Left colon (tissue), 2 donors: ENCODE measurements at regions not wholly inside any gene's neighbourhood (a gene's known extent, or its start where the extent isn't known, plus 50 kb on each side); places are given as distances from the start of the nearest gene placed in this dataset.

Source experiments
- ATAC-seq: fragments of 200-7000 bp; cut with Tn5 transposase; one replicate; pipeline ENCODE4 v1.9.1; 2020; ENCODE audit warnings: mild to moderate bottlenecking, moderate library complexity
- DNase-seq, 2 donors: peaks; one replicate each; pipeline ENCODE4 v3.0.0-alpha.2; 2020
- intact Hi-C, 2 donors: fragments of 100-400 bp; cut with DNase I in 1 of 2; cut with micrococcal nuclease in 1 of 2; formaldehyde crosslinking; loops; one replicate each; pipeline versions ENCODE4 v1.11.2 to v1.14.0; 2022; cut with DNase I, micrococcal nuclease
- donor health status: DM: no; HTN: no; CAD: no.
- donor health status: DM: yes; HTN: yes; CAD: no.

DNA sequence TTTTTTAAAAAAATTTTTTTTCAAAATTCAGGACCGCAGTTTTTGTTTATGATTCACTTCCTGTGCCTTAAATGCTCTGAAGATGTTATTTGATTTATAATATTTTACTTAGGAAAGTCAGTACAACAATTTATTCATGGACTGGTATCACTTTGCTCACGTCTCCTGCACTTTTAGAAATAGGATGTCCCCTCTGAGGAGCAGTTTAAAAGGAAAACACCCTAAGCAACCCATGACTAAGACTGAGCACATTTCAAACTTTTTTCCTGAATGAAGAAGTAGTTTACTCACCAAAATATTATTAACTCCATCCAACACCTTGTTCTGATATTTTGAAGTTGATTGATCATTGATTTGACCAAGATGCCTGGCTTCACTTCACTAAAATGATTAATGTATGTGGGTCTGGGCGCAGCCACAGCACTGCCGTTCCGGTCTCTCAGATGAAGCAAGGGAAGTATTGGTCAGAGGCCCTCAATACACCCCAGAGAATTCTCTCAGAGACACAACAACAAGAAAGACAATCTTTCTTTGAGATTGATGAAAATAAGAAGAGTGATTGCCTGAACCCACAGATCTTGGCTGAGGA is 223.9 kb downstream of the TGFB2 start:
- intact Hi-C loops, result no loop called here
- DNase-seq (no peak), ATAC-seq (no peak)

DNA sequence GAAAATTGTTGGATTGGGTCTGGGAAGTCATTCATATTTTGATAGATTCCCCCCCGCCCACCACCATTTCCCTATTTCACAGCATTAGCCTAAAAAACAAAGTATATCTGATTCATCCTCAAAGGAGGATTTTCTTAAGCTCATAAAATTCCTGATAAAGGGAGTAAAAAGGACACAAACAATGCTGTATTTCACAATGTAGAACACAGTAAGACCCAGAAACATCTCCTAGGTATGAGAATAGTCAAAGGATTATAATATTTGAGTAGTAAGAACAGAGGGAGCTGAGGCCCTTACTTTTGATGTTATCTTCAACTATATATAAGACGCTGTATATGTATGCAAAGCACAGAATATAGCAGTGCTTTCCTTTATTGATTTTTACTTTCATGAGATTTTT is 225.3 kb downstream of the TGFB2 start:
- DNase-seq (no peak), ATAC-seq (no peak)
- intact Hi-C loops, result no loop called here

DNA sequence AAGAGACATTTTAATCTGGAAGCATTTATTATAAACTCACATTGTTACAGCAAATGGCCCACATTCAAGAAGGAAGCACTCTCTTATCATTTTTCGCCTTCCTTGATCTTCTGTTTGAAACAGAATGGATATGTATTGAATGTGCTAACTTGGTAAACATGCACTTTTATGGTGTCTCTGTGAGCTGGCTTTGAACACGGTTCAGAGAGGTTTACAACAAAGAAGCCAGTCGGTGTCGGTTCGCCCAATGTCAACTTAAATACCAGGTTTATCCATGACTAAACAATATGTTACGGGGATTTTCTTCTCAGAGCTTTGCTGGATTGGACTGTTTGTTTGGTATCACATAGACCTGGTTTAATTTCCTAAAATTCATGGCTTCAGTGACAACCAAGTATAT is 226.4 kb downstream of the TGFB2 start:
- intact Hi-C loops, result no loop called here
- DNase-seq, result no peak
- no peak for ATAC-seq

DNA sequence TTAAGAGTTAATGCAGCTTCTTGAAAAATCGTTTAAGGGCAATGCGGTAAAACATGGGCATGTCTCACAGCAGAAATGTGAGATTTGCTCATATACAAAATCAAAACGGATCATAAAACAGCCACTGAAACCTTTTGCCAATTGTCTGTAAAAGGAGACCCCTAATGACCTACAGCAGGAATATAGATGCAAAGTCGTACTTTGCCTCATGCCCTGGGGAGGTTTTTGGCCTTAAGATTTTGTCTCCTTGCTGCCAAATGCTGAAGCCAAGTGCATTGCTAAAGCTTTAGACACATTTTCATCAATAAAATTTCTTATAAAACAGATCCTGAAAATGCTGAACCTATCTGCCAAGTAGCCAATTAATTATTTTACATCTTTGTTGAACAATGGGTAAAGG is 226.9 kb downstream of the TGFB2 start:
- intact Hi-C loops, result no loop called here
- no peak for ATAC-seq

DNA sequence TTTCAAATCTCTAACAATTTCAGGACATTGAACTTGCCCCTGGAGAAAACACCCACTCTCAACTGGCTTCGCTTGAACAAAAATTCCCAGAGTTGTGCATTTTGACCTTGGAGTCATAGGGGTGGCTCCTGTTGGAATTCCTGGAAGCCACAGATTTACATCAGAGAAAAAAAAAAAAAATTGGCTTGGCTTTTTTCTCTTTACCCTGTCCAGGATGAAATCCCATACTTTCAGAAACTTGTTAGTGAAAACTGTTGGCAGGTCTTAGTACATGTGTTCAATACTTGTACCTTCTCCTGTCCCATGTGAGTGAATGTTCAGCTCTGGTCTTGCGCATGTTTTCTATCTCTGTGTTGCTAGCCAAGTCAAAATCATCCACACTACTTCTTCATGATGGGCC is 228.8 kb downstream of the TGFB2 start:
- intact Hi-C loops, result no loop called here
- DNase-seq (no peak), ATAC-seq (no peak)

More for the DNA sequence above, 226.9 kb downstream of the TGFB2 start:
- no peak for DNase-seq

DNA sequence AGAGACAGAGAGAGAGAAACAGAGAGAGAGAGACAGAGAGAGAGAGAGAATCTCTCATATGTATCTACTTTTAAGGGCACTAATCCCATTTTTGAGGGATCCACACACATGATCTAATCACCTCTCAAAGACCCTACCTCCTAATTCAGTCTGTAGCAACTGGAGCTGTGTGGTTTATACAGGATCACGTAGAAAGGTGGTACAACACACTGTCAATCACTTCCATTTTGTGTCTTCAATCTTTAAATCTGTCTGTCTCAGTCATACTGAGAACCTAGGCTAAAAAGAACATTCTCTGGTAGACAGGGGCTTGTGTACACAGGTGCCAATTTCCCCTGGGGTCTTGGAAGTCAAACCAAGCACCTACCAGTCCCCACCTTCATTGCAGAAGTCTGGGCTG is 229.9 kb downstream of the TGFB2 start:
- intact Hi-C loops, result no loop called here
- no peak for DNase-seq

DNA sequence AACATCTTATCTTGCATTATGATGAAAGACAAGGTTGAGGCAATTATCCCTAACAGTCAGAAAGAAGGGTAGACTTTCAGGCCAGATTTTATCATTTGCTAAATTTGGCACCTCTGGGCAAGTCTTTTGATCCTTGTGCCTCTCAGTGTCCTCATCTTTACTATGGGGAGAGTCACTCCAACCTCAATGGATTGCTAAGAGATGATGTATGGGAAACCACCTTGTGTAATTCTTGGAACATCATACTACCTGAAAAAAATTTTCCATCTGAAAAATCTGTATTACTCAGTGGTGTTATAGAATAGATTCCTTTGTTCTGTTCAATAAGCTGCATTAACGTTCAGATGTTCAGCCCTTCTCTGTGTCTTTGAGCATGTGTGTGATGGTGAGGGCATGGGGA is 230.7 kb downstream of the TGFB2 start:
- intact Hi-C loops, result no loop called here
- no peak for DNase-seq
- no peak for ATAC-seq

More for the DNA sequence above, 229.9 kb downstream of the TGFB2 start:
- ATAC-seq, result no peak

DNA sequence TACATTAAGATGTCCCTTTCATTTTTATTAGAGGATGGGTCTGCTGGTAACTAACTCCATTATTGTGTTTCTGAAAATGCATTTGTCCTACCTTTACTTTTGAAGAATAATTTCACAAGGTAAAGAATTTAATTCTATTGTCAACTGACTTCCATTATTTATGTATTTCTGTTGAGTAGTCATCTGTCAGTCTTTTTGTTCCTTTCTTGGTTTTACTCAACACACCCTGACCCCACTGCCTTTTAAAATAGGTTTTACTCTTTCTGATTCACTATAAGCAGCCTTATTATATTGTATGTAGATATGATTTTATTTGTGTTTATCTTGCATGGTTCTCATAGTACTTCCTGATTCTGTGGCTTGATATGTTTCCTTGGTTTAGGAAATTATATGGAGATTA is 237.5 kb downstream of the TGFB2 start:
- ATAC-seq (no peak), DNase-seq (no peak)
- intact Hi-C loops, result no loop called here

DNA sequence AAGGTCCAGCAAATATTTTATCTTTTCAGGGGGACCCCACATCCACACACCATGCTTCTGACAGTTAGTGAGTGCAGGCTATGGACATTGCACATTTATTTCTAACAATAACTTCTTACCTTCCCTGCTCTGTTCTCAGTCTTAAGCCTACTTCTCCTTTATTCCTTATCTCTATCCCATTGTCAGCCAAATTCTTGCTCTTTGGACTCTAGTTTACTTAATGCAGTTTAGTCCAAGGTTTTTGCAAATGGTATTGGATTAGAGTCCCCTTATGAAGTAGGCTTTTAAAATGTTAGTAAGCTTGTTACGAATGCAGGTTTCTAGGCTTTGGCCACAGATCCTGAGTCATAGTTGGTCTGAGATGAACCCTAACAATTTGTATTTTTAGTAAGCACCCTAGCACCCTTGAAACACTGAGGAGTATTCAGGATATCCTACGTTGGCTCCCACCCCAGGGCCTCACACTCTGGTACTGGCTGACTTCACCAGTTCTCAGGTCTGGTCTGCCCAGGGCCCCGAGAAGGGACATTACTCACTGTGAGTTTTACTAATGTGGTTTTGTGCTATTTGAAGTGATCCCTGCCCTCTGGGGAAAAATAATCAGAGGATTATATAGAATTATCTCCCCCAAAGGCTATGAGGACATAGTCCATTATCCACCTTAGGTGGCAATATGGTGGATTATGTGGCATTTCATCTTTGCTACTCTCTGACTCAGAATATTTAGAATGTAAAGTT is 239.5 kb downstream of the TGFB2 start:
- intact Hi-C loops, result no loop called here
- DNase-seq (no peak), ATAC-seq (no peak)

DNA sequence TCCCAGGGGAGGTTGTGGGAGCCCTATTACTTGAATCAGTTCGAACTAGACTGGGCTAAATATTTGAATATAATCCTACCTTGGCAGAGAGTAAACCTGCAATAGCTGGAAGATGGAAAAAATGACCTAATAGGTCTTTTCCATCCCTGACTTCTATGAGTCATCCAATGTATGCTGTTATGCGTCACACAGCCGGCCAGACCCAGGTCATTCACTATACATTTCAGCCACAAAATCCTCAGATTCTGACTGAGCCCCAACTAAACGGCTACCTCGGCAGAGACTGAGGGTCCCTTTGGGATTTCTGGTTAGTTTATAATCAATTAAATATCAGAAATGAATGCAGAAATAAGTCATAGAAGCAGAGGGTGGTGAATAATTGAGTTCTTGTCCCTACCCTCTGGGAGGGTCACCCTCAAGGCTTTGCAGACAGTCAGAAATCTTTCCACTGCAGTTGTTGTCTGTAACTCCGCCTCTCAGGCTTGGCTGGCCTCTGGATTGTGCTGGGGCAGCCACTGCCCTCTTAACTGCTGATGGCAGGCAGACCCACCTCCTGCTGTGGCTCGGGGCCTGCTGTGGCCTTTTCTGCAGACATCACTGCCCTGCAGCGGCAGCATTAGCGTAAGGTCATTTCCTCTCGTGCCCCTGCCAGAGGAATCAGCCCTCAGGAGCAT is 240.5 kb downstream of the TGFB2 start:
- ATAC-seq (no peak), DNase-seq (no peak)
- intact Hi-C loops, result no loop called here

DNA sequence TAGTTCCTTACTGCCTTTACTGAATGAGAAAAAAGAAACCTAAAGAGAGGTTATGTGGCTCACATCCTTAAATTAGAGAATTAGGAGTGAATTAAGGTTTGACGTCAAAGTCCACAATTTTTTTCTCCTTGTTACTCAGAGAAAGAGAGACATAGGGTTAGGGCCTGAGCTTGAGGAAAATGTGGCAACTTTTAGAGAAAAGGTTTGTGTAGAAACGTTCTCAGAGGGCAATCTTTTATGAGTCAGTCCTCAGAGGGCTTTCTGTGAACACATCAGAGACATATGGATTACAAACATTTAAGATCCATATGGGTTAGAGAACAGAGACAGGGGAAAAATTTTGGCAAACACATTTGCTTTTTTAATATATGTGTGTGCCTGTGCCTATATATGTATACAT is 242.8 kb downstream of the TGFB2 start:
- no peak for DNase-seq
- no peak for ATAC-seq
- intact Hi-C loops, result no loop called here

DNA sequence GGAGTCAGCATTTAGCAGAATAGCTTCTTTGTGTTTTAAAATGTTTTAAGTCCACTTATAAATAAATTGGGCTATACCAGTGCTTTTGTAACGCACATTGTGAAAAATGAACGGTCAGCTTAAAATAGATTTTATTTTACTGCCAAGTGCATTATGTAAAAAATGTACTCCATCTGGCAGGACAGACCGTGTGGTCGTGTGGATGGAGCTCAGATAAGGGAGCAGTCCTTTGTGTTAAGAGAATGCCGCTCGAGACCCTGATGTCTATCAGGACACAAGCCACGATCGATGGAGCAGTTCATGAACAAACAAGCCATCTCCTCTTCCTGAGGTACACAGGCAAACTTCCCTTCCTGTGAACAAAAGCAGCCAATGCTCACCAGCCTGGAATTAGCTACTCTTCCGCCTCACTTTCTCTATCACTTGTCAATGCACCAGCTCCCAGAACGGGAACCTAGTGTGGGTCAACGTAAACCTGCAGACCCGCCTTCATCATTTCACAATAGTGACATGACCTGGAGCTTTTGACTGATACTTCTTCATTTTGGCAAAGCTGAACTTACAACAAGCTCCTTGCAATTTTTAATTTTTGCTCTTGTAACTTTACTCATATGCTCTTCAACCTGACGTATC is 243.5 kb downstream of the TGFB2 start:
- DNase-seq (no peak), ATAC-seq (no peak)
- intact Hi-C loops, result no loop called here

DNA sequence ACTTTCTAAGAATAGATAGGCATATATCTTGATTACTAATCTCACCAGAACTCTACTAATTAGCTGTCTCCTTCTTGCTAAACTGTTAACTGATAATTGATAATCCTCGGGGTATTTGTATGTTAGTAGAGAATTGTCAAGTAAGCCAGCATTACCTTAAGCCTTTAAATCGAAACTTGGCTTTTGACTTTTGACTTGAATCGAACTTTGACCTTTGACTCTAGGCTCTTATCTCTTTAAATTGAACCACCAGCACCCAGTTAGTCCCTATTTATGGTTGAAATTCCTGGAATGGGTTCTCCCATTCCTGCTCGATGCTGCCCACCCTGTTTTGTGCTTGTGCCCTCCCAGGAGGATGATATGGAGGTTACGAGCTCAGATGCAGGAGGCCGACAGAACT is 244.4 kb downstream of the TGFB2 start:
- ATAC-seq (no peak), DNase-seq (no peak)
- intact Hi-C loops, result no loop called here

DNA sequence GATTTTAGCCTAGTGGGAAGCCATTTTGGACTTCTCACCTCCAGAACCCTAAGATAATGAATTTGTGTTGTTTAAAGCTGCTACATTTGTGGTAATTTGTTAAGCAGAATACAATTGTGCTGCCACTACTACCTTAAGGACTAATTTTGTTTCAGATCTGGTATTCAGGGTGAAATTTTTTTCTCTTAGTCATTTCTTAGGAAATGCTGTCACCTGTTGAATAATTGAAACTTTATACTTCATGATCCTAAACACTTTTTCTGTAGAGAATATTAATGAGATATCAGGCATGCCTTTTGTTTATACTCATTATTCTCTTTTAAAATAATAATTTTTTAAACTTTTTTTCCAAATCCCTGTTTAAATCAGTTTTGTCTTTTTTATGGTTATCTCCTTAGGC is 246.8 kb downstream of the TGFB2 start:
- DNase-seq (no peak), ATAC-seq (no peak)
- intact Hi-C loops, result no loop called here

DNA sequence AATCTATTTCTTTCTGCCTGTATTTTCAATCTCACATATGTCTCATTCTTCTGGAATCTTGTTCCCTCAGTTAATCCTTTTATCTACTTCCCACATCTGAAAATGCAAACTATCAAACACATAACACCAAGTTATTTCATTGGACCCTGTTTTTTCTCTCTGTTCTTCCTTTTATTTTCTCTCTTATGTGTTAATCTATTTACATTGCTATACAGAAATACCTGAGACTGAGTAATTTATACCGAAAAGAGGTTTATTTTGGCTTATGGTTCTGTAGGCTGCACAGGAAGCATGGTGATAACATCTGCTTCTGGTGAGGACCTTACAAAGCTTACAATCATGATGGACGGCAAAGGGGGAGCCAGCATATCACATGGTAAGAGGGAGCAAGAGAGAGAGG is 247.6 kb downstream of the TGFB2 start:
- DNase-seq (no peak), ATAC-seq (no peak)
- intact Hi-C loops, result no loop called here

DNA sequence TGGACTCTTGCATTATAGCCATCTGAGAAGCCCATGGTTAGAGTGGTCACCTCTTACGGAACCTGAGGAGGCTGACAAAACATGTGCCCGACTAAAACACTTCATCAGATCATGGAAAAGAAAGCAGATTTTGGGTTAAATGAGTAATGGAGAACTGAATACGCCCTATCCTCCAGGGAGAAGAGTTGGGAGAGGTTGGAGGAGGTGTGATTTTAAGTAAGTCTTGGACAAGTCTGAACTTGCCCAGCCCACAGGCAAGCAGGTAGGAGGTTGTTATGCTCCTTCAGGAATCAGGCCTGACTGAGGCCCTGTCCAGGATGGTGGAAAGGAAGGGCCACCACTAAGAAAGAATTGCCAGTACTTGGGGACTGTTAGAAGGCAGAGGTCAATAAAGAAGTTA is 255.8 kb downstream of the TGFB2 start:
- ATAC-seq, result no peak
- DNase-seq, result no peak
- intact Hi-C loops, result no loop called here

DNA sequence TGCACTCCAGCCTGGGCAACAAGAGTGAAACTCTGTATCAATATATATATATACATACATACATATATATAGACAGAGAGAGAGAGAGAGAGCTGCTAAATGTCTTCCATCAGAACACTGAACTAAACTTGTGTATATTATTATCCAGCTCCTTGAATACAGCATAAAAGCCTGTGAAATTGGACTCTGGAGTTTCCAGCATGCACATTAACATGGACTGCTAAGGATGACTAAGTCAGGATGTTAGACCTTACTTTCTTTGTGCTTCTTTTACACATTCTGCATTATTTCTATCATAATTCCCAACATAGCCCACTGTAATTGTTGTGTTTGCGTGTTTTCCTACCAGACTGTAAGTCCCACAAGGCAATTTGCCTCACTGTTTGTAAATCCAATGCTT is 259.1 kb downstream of the TGFB2 start:
- ATAC-seq, result no peak
- intact Hi-C loops, result no loop called here
- DNase-seq, result no peak

DNA sequence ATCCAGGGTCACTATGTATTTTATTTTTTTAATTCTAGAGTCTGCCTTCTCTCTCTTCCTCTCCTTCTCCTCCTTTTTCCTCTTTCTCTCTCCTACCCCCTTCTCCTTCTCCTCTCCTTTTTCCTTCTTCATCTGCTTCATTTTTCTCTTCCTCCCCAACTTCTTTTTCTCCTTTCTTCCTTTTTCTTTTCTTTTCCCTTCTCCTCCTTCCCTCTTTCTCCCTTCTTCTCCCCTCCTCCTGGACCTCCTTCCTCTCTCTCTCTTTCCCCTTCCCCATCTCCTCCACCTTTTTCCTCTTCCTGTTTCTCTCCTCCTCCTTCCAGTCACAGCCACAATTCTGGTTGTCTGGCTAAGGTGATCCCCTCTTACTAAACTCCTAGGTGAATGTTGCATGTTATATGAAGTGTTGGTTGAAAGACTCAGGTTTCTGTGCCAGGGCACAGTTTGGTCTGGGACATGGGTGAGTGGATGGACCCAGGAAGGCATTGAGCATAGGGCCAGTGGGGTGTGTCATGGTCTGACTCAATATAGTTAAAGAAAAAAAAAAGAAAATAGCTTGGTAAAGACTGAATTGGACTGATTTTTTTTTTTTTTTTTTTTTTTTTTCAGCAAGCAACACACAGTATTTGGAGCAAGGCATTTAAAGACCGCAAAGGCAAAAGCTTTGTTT is 266.9 kb downstream of the TGFB2 start:
- DNase-seq, result no peak

DNA sequence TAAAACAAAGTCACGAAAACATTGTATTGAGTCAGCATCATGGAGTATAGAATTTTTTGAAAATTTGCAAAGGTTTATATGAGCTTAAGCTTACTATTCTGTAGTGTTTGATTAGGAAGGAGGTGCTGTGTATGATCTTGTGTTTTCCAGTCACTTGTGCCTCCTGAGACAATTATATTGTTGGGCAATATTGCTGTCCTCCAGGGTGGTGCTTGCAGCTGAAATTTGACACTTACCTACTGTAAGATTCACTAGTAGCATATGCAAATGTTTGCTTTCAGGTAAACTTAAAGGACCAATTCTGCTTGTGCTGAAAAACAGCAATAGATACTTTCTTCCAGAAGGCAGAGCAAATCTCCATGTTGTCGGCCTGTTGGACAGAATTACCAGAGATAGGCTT is 268.0 kb downstream of the TGFB2 start:
- intact Hi-C loops, result no loop called here
- DNase-seq (no peak), ATAC-seq (no peak)

More for the DNA sequence above, 266.9 kb downstream of the TGFB2 start:
- intact Hi-C loops, result no loop called here
- no peak for ATAC-seq

DNA sequence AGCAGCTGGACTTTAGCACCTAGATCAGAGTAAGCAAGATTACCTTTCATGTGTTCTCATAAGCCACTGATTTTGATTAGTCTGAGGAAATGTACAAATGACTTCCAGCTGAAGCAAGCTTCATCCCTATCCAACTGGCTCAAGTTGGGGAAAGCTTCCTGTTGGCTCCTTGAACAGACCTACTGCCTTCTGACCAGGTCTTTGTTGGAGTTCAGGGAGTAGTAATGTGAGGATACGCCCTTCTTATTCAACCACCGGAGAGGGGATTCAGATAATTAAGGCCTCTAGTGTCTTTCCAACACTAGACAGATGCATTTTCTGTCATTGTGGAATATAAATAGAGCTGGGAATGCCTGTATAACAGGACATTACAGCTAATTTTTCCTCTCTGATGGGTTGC is 268.9 kb downstream of the TGFB2 start:
- ATAC-seq, result no peak
- intact Hi-C loops, result no loop called here

More for the DNA sequence above, 268.9 kb downstream of the TGFB2 start:
- DNase-seq, result no peak
